ENCODE measurements at regions not wholly inside any gene's neighbourhood (a gene's known extent, or its start where the extent isn't known, plus 50 kb on each side); places are given as distances from the start of the nearest gene placed in this dataset.

GRCh38 chrX:17298564-17298963 lies 76.4 kb upstream of the NHS start:
- Histone ChIP-seq H3K27me3 (ENCODE audit: control insufficient read depth, extremely low read depth, insufficient read depth, low read length) (no peaks in the 10 kb centered on the region), H3K4me3 (ENCODE audit: control insufficient read depth in 2 of 3, extremely low read depth in 1 of 3, insufficient read depth in 2 of 3, low read depth in 1 of 3, low read length in 3 of 3) (no peak overlapping the region), H3K79me2 (ENCODE audit: control insufficient read depth, insufficient read depth, low read length) (no peaks in the 10 kb centered on the region), H2AFZ (ENCODE audit: control insufficient read depth, low read length) (no peak overlapping the region), H3K4me1 (ENCODE audit: control insufficient read depth, extremely low read depth, insufficient read depth, low read length) (no peaks in the 10 kb centered on the region), H3K9ac (ENCODE audit: control insufficient read depth, extremely low read depth, insufficient read depth, low read length) (no peak overlapping the region), H3K9me3 (ENCODE audit: control insufficient read depth, low read depth, low read length) (no peaks in the 10 kb centered on the region), H3K36me3 (ENCODE audit: control insufficient read depth in 2 of 2, extremely low read depth in 1 of 2, insufficient read depth in 2 of 2, low read length in 2 of 2) (no peaks in the 10 kb centered on the region), H3K4me2 (ENCODE audit: control insufficient read depth, extremely low read depth, insufficient read depth, low read depth, low read length) (peak overlapping the region; percentile 37), H3K27ac (ENCODE audit: control insufficient read depth, insufficient read depth, low read length) (no peak overlapping the region), H4K20me1 (ENCODE audit: control insufficient read depth, extremely low read depth, insufficient read depth, low read length) (no peaks in the 10 kb centered on the region), H3K9me1 (ENCODE audit: control insufficient read depth, extremely low read depth, insufficient read depth, low read length) (no peaks in the 10 kb centered on the region)
- no peak for FAIRE-seq
- TF ChIP-seq CTCF (optimal IDR thresholded peaks at IDR 0.05 in 1 of 3, IDR thresholded peaks at IDR 0.05 in 1 of 3, conservative IDR thresholded peaks at IDR 0.05 in 1 of 3; ENCODE audit: extremely low read depth in 1 of 3, insufficient read depth in 2 of 3, low read length in 3 of 3) (no peak), EZH2 (IDR thresholded peaks at IDR 0.05; ENCODE audit: low read length) (no peak)
- DNase-seq (ENCODE audit: low read depth, low spot score) = no peak
- dilution Hi-C loops (cut with MboI; ENCODE audit: extremely low pct_ligation_motif_present, low sequenced_read_pairs) = no loop called here

GRCh38 chrX:17299206-17299605 lies 75.8 kb upstream of the NHS start:
- no peak overlapping the region for H3K9ac ChIP-seq (ENCODE audit: control insufficient read depth, extremely low read depth, insufficient read depth, low read length)
- no peaks in the 10 kb centered on the region for H3K9me3 ChIP-seq (ENCODE audit: control insufficient read depth, low read depth, low read length)
- no peaks in the 10 kb centered on the region for H3K9me1 ChIP-seq (ENCODE audit: control insufficient read depth, extremely low read depth, insufficient read depth, low read length)
- no peak overlapping the region for H3K27ac ChIP-seq (ENCODE audit: control insufficient read depth, insufficient read depth, low read length)
- no peak overlapping the region for H3K4me3 ChIP-seq (ENCODE audit: control insufficient read depth in 2 of 3, extremely low read depth in 1 of 3, insufficient read depth in 2 of 3, low read depth in 1 of 3, low read length in 3 of 3)
- H3K79me2 ChIP-seq (ENCODE audit: control insufficient read depth, insufficient read depth, low read length) = no peaks in the 10 kb centered on the region
- H2AFZ ChIP-seq (ENCODE audit: control insufficient read depth, low read length) = no peak overlapping the region
- TF ChIP-seq EZH2 (IDR thresholded peaks at IDR 0.05; ENCODE audit: low read length) = no peak
- TF ChIP-seq CTCF (optimal IDR thresholded peaks at IDR 0.05 in 1 of 3, IDR thresholded peaks at IDR 0.05 in 1 of 3, conservative IDR thresholded peaks at IDR 0.05 in 1 of 3; ENCODE audit: extremely low read depth in 1 of 3, insufficient read depth in 2 of 3, low read length in 3 of 3) = no peak
- no peaks in the 10 kb centered on the region for H3K36me3 ChIP-seq (ENCODE audit: control insufficient read depth in 2 of 2, extremely low read depth in 1 of 2, insufficient read depth in 2 of 2, low read length in 2 of 2)
- dilution Hi-C loops (cut with MboI; ENCODE audit: extremely low pct_ligation_motif_present, low sequenced_read_pairs) = no loop called here
- peak overlapping the region; percentile 37 for H3K4me2 ChIP-seq (ENCODE audit: control insufficient read depth, extremely low read depth, insufficient read depth, low read depth, low read length)
- no peak for DNase-seq (ENCODE audit: low read depth, low spot score)
- H3K4me1 ChIP-seq (ENCODE audit: control insufficient read depth, extremely low read depth, insufficient read depth, low read length) = no peaks in the 10 kb centered on the region
- no peaks in the 10 kb centered on the region for H4K20me1 ChIP-seq (ENCODE audit: control insufficient read depth, extremely low read depth, insufficient read depth, low read length)
- no peaks in the 10 kb centered on the region for H3K27me3 ChIP-seq (ENCODE audit: control insufficient read depth, extremely low read depth, insufficient read depth, low read length)
- FAIRE-seq = no peak
